ENCODE measurements at regions not wholly inside any gene's neighbourhood (a gene's known extent, or its start where the extent isn't known, plus 50 kb on each side); places are given as distances from the start of the nearest gene placed in this dataset.
A peak's percentile ranks its signal among the peaks of the same experiment; 100 is the strongest.

GRCh38 chr13:80509264-80509663 lies 168.3 kb upstream of the SPRY2 start:
- Histone ChIP-seq H3K9me3 (ENCODE audit: control insufficient read depth, low read depth, low read length) (peaks cover 7% of the 10 kb centered on the region), H3K4me1 (ENCODE audit: control insufficient read depth, insufficient read depth, low read length) (no peaks in the 10 kb centered on the region), H3K27me3 (ENCODE audit: control insufficient read depth, insufficient read depth, low read length) (no peaks in the 10 kb centered on the region), H3K36me3 (ENCODE audit: control insufficient read depth, insufficient read depth, low read length) (no peaks in the 10 kb centered on the region), H3K4me3 (ENCODE audit: low read length) (no peak overlapping the region), H3K27ac (ENCODE audit: low read length) (no peak overlapping the region)
- 90% methylated on average over 5 of the region's 5 CpGs for WGBS (ENCODE audit: insufficient coverage, low lambda C conversion rate)
- no peak for DNase-seq

- WGBS (ENCODE audit: insufficient coverage, low lambda C conversion rate), result 100% methylated on average over 1 of the region's 1 CpG
- Histone ChIP-seq H3K4me1 (ENCODE audit: control insufficient read depth, insufficient read depth, low read length) (no peaks in the 10 kb centered on the region), H3K27ac (ENCODE audit: low read length) (no peak overlapping the region), H3K9me3 (ENCODE audit: control insufficient read depth, low read depth, low read length) (peaks cover 7% of the 10 kb centered on the region), H3K36me3 (ENCODE audit: control insufficient read depth, insufficient read depth, low read length) (no peaks in the 10 kb centered on the region), H3K27me3 (ENCODE audit: control insufficient read depth, insufficient read depth, low read length) (no peaks in the 10 kb centered on the region), H3K4me3 (ENCODE audit: low read length) (no peak overlapping the region)
- no peak for DNase-seq
These were observed 167.1 kb upstream of the SPRY2 start for GRCh38 chr13:80508031-80508430.

DNA sequence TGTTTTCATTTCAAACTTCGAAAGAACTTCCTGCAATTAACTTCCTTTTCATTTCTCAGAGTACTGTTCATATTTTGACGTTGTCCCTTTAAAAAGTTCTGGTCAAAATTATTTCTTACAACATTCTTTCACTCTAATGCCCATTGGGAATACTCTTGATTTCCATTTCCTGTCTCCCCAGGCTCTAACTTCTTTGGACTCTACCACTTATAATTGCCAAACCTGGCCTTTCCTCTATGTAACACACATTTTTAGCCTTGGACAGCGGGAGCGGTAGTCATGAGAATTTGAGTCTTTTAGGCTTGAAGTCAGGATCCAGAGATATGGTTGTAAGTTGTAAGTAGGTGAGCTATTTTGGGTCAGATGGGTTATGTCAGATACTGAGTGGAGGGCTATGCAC lies 163.5 kb upstream of the SPRY2 start:
- H3K36me3 ChIP-seq (ENCODE audit: control insufficient read depth, insufficient read depth, low read length), result no peaks in the 10 kb centered on the region

GRCh38 chr13:80502359-80502758 lies 161.4 kb upstream of the SPRY2 start:
- H3K27ac ChIP-seq (ENCODE audit: low read length), result no peak overlapping the region
- no peaks in the 10 kb centered on the region for H3K36me3 ChIP-seq (ENCODE audit: control insufficient read depth, insufficient read depth, low read length)
- no peak for DNase-seq
- peaks cover 7% of the 10 kb centered on the region for H3K9me3 ChIP-seq (ENCODE audit: control insufficient read depth, low read depth, low read length)
- no peak overlapping the region for H3K4me3 ChIP-seq (ENCODE audit: low read length)
- no peaks in the 10 kb centered on the region for H3K27me3 ChIP-seq (ENCODE audit: control insufficient read depth, insufficient read depth, low read length)
- H3K4me1 ChIP-seq (ENCODE audit: control insufficient read depth, insufficient read depth, low read length), result no peaks in the 10 kb centered on the region

More for the DNA sequence above, 163.5 kb upstream of the SPRY2 start:
- no peak for DNase-seq
- Histone ChIP-seq H3K9me3 (ENCODE audit: control insufficient read depth, low read depth, low read length) (peaks cover 7% of the 10 kb centered on the region), H3K4me3 (ENCODE audit: low read length) (no peak overlapping the region), H3K4me1 (ENCODE audit: control insufficient read depth, insufficient read depth, low read length) (no peaks in the 10 kb centered on the region), H3K27ac (ENCODE audit: low read length) (no peak overlapping the region), H3K27me3 (ENCODE audit: control insufficient read depth, insufficient read depth, low read length) (no peaks in the 10 kb centered on the region)
- 69% methylated on average over 2 of the region's 4 CpGs for WGBS (ENCODE audit: insufficient coverage, low lambda C conversion rate)

- DNase-seq, result no peak
- H3K4me3 ChIP-seq (ENCODE audit: low read length), result no peak overlapping the region
These were observed 160.6 kb upstream of the SPRY2 start for GRCh38 chr13:80501556-80501955.

GRCh38 chr13:80499536-80500290 lies 158.8 kb upstream of the SPRY2 start:
- Histone ChIP-seq H3K4me1 (ENCODE audit: control insufficient read depth, insufficient read depth, low read length) (no peaks in the 10 kb centered on the region), H3K27me3 (ENCODE audit: control insufficient read depth, insufficient read depth, low read length) (no peaks in the 10 kb centered on the region), H3K36me3 (ENCODE audit: control insufficient read depth, insufficient read depth, low read length) (no peaks in the 10 kb centered on the region), H3K27ac (ENCODE audit: low read length) (no peak overlapping the region), H3K4me3 (ENCODE audit: low read length) (no peak overlapping the region), H3K9me3 (ENCODE audit: control insufficient read depth, low read depth, low read length) (no peaks in the 10 kb centered on the region)
- WGBS (ENCODE audit: insufficient coverage, low lambda C conversion rate), result 86% methylated on average over 1 of the region's 4 CpGs
- DNase-seq, result no peak

More at GRCh38 chr13:80501556-80501955, 160.6 kb upstream of the SPRY2 start:
- Histone ChIP-seq H3K36me3 (ENCODE audit: control insufficient read depth, insufficient read depth, low read length) (no peaks in the 10 kb centered on the region), H3K27me3 (ENCODE audit: control insufficient read depth, insufficient read depth, low read length) (no peaks in the 10 kb centered on the region), H3K27ac (ENCODE audit: low read length) (no peak overlapping the region), H3K9me3 (ENCODE audit: control insufficient read depth, low read depth, low read length) (peaks cover 7% of the 10 kb centered on the region), H3K4me1 (ENCODE audit: control insufficient read depth, insufficient read depth, low read length) (no peaks in the 10 kb centered on the region)
- 100% methylated on average over 2 of the region's 3 CpGs for WGBS (ENCODE audit: insufficient coverage, low lambda C conversion rate)

GRCh38 chr13:80498433-80498832 lies 157.5 kb upstream of the SPRY2 start:
- no peak for DNase-seq
- H3K27ac ChIP-seq (ENCODE audit: low read length), result no peak overlapping the region
- H3K4me3 ChIP-seq (ENCODE audit: low read length), result no peak overlapping the region
- WGBS (ENCODE audit: insufficient coverage, low lambda C conversion rate), result 82% methylated on average over 2 of the region's 3 CpGs
- no peaks in the 10 kb centered on the region for H3K27me3 ChIP-seq (ENCODE audit: control insufficient read depth, insufficient read depth, low read length)
- H3K9me3 ChIP-seq (ENCODE audit: control insufficient read depth, low read depth, low read length), result no peaks in the 10 kb centered on the region
- no peaks in the 10 kb centered on the region for H3K36me3 ChIP-seq (ENCODE audit: control insufficient read depth, insufficient read depth, low read length)
- H3K4me1 ChIP-seq (ENCODE audit: control insufficient read depth, insufficient read depth, low read length), result no peaks in the 10 kb centered on the region

GRCh38 chr13:80497978-80498377 lies 157.1 kb upstream of the SPRY2 start:
- Histone ChIP-seq H3K4me3 (ENCODE audit: low read length) (no peak overlapping the region), H3K27ac (ENCODE audit: low read length) (no peak overlapping the region), H3K9me3 (ENCODE audit: control insufficient read depth, low read depth, low read length) (no peaks in the 10 kb centered on the region), H3K36me3 (ENCODE audit: control insufficient read depth, insufficient read depth, low read length) (no peaks in the 10 kb centered on the region), H3K27me3 (ENCODE audit: control insufficient read depth, insufficient read depth, low read length) (no peaks in the 10 kb centered on the region), H3K4me1 (ENCODE audit: control insufficient read depth, insufficient read depth, low read length) (no peaks in the 10 kb centered on the region)
- DNase-seq, result no peak
- 83% methylated on average over 3 of the region's 3 CpGs for WGBS (ENCODE audit: insufficient coverage, low lambda C conversion rate)

DNA sequence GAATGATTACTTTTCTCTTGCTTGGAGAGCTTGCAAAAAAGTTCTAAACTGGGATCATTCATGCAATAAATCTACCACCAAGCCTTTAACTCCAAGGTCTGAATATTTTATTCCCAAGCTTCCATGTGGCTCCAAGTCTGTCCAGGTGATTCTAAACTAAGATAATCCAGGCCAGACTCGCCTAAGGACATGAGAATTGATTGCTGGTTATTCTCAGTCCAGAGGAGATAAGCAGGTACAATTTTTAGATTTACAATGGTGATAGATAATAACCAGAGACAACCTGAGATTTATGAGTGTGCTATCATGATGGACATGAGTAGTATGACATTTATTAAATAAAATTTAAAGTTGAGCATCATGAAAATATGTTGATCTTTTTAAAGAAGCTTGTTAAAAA lies 156.5 kb upstream of the SPRY2 start:
- Histone ChIP-seq H3K4me3 (ENCODE audit: low read length) (no peak overlapping the region), H3K27me3 (ENCODE audit: control insufficient read depth, insufficient read depth, low read length) (no peaks in the 10 kb centered on the region), H3K4me1 (ENCODE audit: control insufficient read depth, insufficient read depth, low read length) (no peaks in the 10 kb centered on the region), H3K9me3 (ENCODE audit: control insufficient read depth, low read depth, low read length) (no peaks in the 10 kb centered on the region), H3K36me3 (ENCODE audit: control insufficient read depth, insufficient read depth, low read length) (no peaks in the 10 kb centered on the region), H3K27ac (ENCODE audit: low read length) (no peak overlapping the region)
- no peak for DNase-seq
- WGBS (ENCODE audit: insufficient coverage, low lambda C conversion rate), result 40% methylated on average over 1 of the region's 1 CpG

- WGBS (ENCODE audit: insufficient coverage, low lambda C conversion rate), result 20% methylated on average over 2 of the region's 5 CpGs
These were observed 155.9 kb upstream of the SPRY2 start for GRCh38 chr13:80496721-80497397.

More at GRCh38 chr13:80496721-80497397, 155.9 kb upstream of the SPRY2 start:
- H3K36me3 ChIP-seq (ENCODE audit: control insufficient read depth, insufficient read depth, low read length), result no peaks in the 10 kb centered on the region
- no peak overlapping the region for H3K27ac ChIP-seq (ENCODE audit: low read length)
- no peaks in the 10 kb centered on the region for H3K9me3 ChIP-seq (ENCODE audit: control insufficient read depth, low read depth, low read length)
- H3K4me3 ChIP-seq (ENCODE audit: low read length), result no peak overlapping the region
- H3K4me1 ChIP-seq (ENCODE audit: control insufficient read depth, insufficient read depth, low read length), result no peaks in the 10 kb centered on the region
- H3K27me3 ChIP-seq (ENCODE audit: control insufficient read depth, insufficient read depth, low read length), result no peaks in the 10 kb centered on the region
- DNase-seq, result peak; percentile 12 to 62
